K562 (cell line): ENCODE measurements at regions not wholly inside any gene's neighbourhood (a gene's known extent, or its start where the extent isn't known, plus 50 kb on each side); places are given as distances from the start of the nearest gene placed in this dataset.

Source experiments
- BRD9 ChIP-seq: fragments of 450-650 bp; IDR thresholded peaks from 2 replicates; pipeline ENCODE4 v1.6.1; 2018; ENCODE audit warnings: low read depth; ENCODE audit not compliant: partially characterized antibody
- CAMTA2 ChIP-seq: fragments of 250-450 bp; sonication (Bioruptor Pico); conservative IDR thresholded peaks from 2 replicates; pipeline ENCODE4 v1.5.1; 2022
- CBFA2T3 ChIP-seq: fragments of 450-650 bp; IDR thresholded peaks from 2 replicates; pipeline ENCODE4 v1.6.1; 2017
- CCAR2 ChIP-seq: fragments of 200-400 bp; formaldehyde crosslinking; IDR thresholded peaks from 2 replicates; pipeline ENCODE4 v1.6.1; 2017; ENCODE audit warnings: mild to moderate bottlenecking, low read depth, low read length
- CREM ChIP-seq: IDR thresholded peaks from 2 replicates; pipeline ENCODE4 v1.6.1; 2014; ENCODE audit warnings: antibody characterized with exemption, low read depth
- EGR1 ChIP-seq: fragments of 450-650 bp; conservative IDR thresholded peaks from 2 replicates; pipeline ENCODE4 v1.6.1; 2017; ENCODE audit warnings: mild to moderate bottlenecking
- ESRRB ChIP-seq: fragments of 250-450 bp; sonication (Bioruptor Pico); IDR thresholded peaks from 2 replicates; pipeline ENCODE4 v1.5.0; 2020; ENCODE audit warnings: mild to moderate bottlenecking, moderate library complexity, borderline replicate concordance
- HLTF ChIP-seq: fragments of 450-650 bp; IDR thresholded peaks from 2 replicates; pipeline ENCODE4 v1.6.1; 2016
- HMGN3 ChIP-seq: IDR thresholded peaks from 2 replicates; pipeline ENCODE4 v1.6.1; 2011; ENCODE audit warnings: borderline replicate concordance, low read depth, mild to moderate bottlenecking, mixed read lengths, low read length; ENCODE audit not compliant: insufficient read length; ENCODE audit errors: extremely low read depth
- JUN ChIP-seq, 2 experiments: sonication (generic) in 1 of 2; formaldehyde crosslinking in 1 of 2; IDR thresholded peaks; 2 replicates each; pipeline versions ENCODE4 v1.6.1 to v1.8.0; 2012 to 2022; ENCODE audit warnings: borderline replicate concordance in 2 of 2, mild to moderate bottlenecking in 2 of 2, improper control_type of control experiment in 1 of 2, low read depth in 1 of 2, low read length in 1 of 2, missing genetic modification reagents in 1 of 2
- JUND ChIP-seq, 2 experiments: IDR thresholded peaks; 2 replicates in 1 of 2; 3 replicates in 1 of 2; pipeline ENCODE4 v1.6.1; 2011; ENCODE audit warnings: borderline replicate concordance in 2 of 2, low read depth in 2 of 2, low read length in 2 of 2, improper control_type of control experiment in 1 of 2, missing biosample characterization in 1 of 2, missing genetic modification characterization in 1 of 2, missing genetic modification reagents in 1 of 2
- MEF2A ChIP-seq: IDR thresholded peaks from 2 replicates; pipeline ENCODE4 v1.6.1; 2011; ENCODE audit warnings: low read depth, mild to moderate bottlenecking, low read length, moderate library complexity; ENCODE audit not compliant: control insufficient read depth
- MYBL2 ChIP-seq, 2 experiments: fragments of 450-650 bp in 1 of 2; sonication (generic) in 1 of 2; formaldehyde crosslinking in 1 of 2; IDR thresholded peaks; 2 replicates each; pipeline versions ENCODE4 v1.6.1 to v1.8.1; 2017 to 2022; ENCODE audit warnings: borderline replicate concordance in 1 of 2, inconsistent platforms in 1 of 2, low read depth in 1 of 2, mild to moderate bottlenecking in 1 of 2, missing genetic modification reagents in 1 of 2, moderate library complexity in 1 of 2
- RCOR1 ChIP-seq, 2 experiments: IDR thresholded peaks; 2 replicates each; pipeline ENCODE4 v1.6.1; 2012; ENCODE audit warnings: low read depth in 2 of 2, low read length in 2 of 2, borderline replicate concordance in 1 of 2, improper control_type of control experiment in 1 of 2
- SETDB1 ChIP-seq: IDR thresholded peaks from one replicate; pipeline ENCODE4 v1.6.1; 2012; ENCODE audit warnings: low read length, control low read depth, inconsistent platforms
- SMAD3 ChIP-seq: fragments of 450-650 bp; formaldehyde crosslinking; conservative IDR thresholded peaks from 2 replicates; pipeline ENCODE4 v1.4.0; 2020; ENCODE audit warnings: mild to moderate bottlenecking
- ZNF561 ChIP-seq: fragments of 450-650 bp; formaldehyde crosslinking; conservative IDR thresholded peaks from 2 replicates; pipeline ENCODE4 v1.4.0; 2020; ENCODE audit warnings: mild to moderate bottlenecking, moderate library complexity
- TF ChIP-seq, protein P1 (sequence below): fragments of 250-450 bp; sonication (Bioruptor Pico); IDR thresholded peaks from 2 replicates; pipeline ENCODE4 v1.5.0; 2021
- TF ChIP-seq, protein P2 (sequence below): fragments of 250-450 bp; sonication (Bioruptor Pico); IDR thresholded peaks from 2 replicates; pipeline ENCODE4 v1.5.0; 2021
- TF ChIP-seq, protein P3 (sequence below): IDR thresholded peaks from 3 replicates; pipeline ENCODE4 v1.6.1; 2011; ENCODE audit warnings: borderline replicate concordance, mild to moderate bottlenecking; ENCODE audit not compliant: insufficient read length, insufficient read depth
- TF ChIP-seq, protein P4 (sequence below): fragments of 200-800 bp; sonication (Bioruptor generic); IDR thresholded peaks from 2 replicates; pipeline ENCODE4 v1.6.1; 2017; ENCODE audit warnings: missing genetic modification characterization, missing compliant biosample characterization

DNA sequence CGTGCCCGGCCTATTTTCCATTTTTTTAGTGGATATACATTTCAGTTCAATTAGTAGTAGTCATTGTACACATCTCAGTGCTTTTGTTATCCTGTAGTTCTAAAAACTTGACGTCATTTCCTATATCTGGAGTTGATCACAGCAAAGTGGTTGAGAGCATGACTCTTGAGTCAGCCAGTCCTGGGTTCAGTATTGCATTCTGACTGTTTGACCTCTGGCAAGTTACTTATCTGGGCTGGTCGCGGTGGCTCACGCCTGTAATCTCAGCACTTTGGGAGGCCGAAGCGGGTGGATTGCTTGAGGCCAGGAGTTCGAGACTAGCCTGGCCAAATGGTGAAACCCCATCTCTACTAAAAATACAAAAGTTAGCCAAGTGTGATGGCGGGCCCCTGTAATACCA lies 50.4 kb upstream of the PPM1B start (continued):
- TF ChIP-seq JUND (IDR thresholded peaks at IDR 0.05; ENCODE audit: borderline replicate concordance, low read depth, low read length) = no peak
- TF ChIP-seq JUND (tag; IDR thresholded peaks at IDR 0.05; ENCODE audit: borderline replicate concordance, low read depth, low read length) = peak; percentile 33; the same call in 1 of the 3 replicates
- TF ChIP-seq CBFA2T3 = 0 out of 2 replicates have a peak, but pooled peaks have one; percentile 21
- TF ChIP-seq, protein P1, sequence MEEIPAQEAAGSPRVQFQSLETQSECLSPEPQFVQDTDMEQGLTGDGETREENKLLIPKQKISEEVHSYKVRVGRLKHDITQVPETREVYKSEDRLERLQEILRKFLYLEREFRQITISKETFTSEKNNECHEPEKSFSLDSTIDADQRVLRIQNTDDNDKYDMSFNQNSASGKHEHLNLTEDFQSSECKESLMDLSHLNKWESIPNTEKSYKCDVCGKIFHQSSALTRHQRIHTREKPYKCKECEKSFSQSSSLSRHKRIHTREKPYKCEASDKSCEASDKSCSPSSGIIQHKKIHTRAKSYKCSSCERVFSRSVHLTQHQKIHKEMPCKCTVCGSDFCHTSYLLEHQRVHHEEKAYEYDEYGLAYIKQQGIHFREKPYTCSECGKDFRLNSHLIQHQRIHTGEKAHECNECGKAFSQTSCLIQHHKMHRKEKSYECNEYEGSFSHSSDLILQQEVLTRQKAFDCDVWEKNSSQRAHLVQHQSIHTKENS = no peak
- no peak for TF ChIP-seq JUN (IDR thresholded peaks at IDR 0.05; ENCODE audit: borderline replicate concordance, low read depth, low read length)
- TF ChIP-seq JUN (CRISPR knock-in tag; IDR thresholded peaks at IDR 0.05; ENCODE audit: borderline replicate concordance) = 0 out of 2 replicates have a peak, but pooled peaks have one; percentile 34
- TF ChIP-seq, protein P2, sequence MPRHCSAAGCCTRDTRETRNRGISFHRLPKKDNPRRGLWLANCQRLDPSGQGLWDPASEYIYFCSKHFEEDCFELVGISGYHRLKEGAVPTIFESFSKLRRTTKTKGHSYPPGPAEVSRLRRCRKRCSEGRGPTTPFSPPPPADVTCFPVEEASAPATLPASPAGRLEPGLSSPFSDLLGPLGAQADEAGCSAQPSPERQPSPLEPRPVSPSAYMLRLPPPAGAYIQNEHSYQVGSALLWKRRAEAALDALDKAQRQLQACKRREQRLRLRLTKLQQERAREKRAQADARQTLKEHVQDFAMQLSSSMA (CRISPR knock-in tag) = no peak
- TF ChIP-seq CCAR2 = no peak
- TF ChIP-seq HLTF = no peak
- no peak for TF ChIP-seq SETDB1
- TF ChIP-seq ESRRB (CRISPR knock-in tag) = no peak
- TF ChIP-seq BRD9 = no peak
- no peak for TF ChIP-seq HMGN3
- TF ChIP-seq MEF2A = peak; percentile 86
- TF ChIP-seq SMAD3 (CRISPR knock-in tag) = no peak
- TF ChIP-seq CREM = peak; percentile 39; the same call in 1 of the 2 replicates
- TF ChIP-seq ZNF561 = no peak
- no peak for TF ChIP-seq CAMTA2 (CRISPR knock-in tag)
- no peak for TF ChIP-seq MYBL2 (IDR thresholded peaks at IDR 0.05; ENCODE audit: low read depth)
- TF ChIP-seq MYBL2 (CRISPR knock-in tag; IDR thresholded peaks at IDR 0.05; ENCODE audit: borderline replicate concordance) = no peak
- TF ChIP-seq EGR1 = no peak
- TF ChIP-seq, protein P3, sequence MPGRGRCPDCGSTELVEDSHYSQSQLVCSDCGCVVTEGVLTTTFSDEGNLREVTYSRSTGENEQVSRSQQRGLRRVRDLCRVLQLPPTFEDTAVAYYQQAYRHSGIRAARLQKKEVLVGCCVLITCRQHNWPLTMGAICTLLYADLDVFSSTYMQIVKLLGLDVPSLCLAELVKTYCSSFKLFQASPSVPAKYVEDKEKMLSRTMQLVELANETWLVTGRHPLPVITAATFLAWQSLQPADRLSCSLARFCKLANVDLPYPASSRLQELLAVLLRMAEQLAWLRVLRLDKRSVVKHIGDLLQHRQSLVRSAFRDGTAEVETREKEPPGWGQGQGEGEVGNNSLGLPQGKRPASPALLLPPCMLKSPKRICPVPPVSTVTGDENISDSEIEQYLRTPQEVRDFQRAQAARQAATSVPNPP = no peak
- TF ChIP-seq RCOR1 (IDR thresholded peaks at IDR 0.05; ENCODE audit: borderline replicate concordance in 1 of 2, low read depth in 2 of 2, low read length in 2 of 2) = 0 out of 4 replicates have a peak, but pooled peaks of 1 of the 2 experiments have one; percentile 34
- TF ChIP-seq, protein P4, sequence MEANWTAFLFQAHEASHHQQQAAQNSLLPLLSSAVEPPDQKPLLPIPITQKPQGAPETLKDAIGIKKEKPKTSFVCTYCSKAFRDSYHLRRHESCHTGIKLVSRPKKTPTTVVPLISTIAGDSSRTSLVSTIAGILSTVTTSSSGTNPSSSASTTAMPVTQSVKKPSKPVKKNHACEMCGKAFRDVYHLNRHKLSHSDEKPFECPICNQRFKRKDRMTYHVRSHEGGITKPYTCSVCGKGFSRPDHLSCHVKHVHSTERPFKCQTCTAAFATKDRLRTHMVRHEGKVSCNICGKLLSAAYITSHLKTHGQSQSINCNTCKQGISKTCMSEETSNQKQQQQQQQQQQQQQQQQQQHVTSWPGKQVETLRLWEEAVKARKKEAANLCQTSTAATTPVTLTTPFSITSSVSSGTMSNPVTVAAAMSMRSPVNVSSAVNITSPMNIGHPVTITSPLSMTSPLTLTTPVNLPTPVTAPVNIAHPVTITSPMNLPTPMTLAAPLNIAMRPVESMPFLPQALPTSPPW (CRISPR knock-in tag) = no peak
